ENCODE measurements at regions not wholly inside any gene's neighbourhood (a gene's known extent, or its start where the extent isn't known, plus 50 kb on each side); places are given as distances from the start of the nearest gene placed in this dataset.

DNA sequence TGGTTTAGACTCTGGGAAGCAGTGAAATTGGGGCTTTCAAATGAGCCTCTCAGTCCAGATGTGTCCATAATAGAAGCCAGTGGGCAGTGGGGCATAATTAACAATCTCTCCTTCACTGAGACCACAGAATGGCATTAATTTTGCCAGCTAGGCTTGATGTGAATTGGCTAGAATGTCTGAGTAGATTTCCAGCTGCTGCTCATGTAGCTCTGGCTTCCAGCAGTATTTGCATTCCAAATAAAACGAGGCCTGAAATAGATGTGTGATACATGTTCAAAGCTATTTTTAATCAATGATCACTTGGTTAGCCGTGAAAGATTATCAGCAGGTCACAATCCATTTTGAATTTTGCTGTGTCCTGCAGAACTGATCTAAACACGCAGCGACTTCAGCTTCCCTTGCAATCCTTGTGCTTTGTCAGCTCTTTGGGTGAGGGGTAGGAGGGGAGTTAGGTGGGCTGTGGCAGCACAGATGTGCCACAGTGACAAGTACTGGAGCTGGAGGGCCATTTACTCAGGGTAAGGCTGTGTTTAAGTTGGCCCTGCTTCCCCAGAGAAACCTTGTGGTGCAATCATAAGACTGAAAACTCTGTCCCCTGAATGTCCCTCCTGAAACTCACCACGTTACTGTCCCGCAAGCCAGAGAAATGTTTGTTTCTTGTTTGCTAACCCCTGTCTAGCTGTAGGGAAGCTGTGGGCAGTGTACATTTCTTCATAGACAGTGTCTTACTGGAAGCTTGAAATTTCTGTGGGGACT, 56.9 kb upstream of the TMEM178A start:
- TF ChIP-seq, protein P1, sequence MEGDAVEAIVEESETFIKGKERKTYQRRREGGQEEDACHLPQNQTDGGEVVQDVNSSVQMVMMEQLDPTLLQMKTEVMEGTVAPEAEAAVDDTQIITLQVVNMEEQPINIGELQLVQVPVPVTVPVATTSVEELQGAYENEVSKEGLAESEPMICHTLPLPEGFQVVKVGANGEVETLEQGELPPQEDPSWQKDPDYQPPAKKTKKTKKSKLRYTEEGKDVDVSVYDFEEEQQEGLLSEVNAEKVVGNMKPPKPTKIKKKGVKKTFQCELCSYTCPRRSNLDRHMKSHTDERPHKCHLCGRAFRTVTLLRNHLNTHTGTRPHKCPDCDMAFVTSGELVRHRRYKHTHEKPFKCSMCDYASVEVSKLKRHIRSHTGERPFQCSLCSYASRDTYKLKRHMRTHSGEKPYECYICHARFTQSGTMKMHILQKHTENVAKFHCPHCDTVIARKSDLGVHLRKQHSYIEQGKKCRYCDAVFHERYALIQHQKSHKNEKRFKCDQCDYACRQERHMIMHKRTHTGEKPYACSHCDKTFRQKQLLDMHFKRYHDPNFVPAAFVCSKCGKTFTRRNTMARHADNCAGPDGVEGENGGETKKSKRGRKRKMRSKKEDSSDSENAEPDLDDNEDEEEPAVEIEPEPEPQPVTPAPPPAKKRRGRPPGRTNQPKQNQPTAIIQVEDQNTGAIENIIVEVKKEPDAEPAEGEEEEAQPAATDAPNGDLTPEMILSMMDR (IDR thresholded peaks at IDR 0.05; ENCODE audit: low read length), result no peak
- TF ChIP-seq EZH2 (optimal IDR thresholded peaks at IDR 0.05; ENCODE audit: low read depth, low read length), result no peak
